ENCODE measurements at regions not wholly inside any gene's neighbourhood (a gene's known extent, or its start where the extent isn't known, plus 50 kb on each side); places are given as distances from the start of the nearest gene placed in this dataset.
A peak's percentile ranks its signal among the peaks of the same experiment; 100 is the strongest.
"Not testable (repeated sequence)": the region's sequence is repeated elsewhere in the genome, so short reads cannot be mapped to it uniquely, and the experiment has no call there.

GRCh38 chr17:30711626-30712507, 112.6 kb downstream of the CRLF3 start:
- DNase-seq = not testable (repeated sequence)

DNA sequence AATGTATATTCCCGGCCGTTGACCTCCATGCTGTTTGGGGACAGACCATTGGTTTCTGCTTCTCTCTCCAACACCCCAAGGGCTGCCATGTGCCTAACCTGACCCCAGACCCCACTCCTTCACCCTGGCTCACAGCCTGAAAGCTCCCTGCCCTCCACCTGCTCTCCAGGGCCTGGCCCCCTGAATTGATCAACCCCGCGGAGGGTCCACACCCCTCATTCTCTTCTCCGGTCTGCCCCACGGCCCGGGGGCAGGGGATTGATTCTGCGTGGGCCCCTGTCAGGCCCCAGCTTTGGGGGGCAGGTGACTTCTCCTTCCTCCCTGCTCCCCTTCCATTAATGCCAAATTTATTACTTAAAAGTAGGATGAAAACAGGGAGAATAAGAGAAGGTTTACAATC, 113.3 kb downstream of the CRLF3 start:
- DNase-seq = not testable (repeated sequence)

DNA sequence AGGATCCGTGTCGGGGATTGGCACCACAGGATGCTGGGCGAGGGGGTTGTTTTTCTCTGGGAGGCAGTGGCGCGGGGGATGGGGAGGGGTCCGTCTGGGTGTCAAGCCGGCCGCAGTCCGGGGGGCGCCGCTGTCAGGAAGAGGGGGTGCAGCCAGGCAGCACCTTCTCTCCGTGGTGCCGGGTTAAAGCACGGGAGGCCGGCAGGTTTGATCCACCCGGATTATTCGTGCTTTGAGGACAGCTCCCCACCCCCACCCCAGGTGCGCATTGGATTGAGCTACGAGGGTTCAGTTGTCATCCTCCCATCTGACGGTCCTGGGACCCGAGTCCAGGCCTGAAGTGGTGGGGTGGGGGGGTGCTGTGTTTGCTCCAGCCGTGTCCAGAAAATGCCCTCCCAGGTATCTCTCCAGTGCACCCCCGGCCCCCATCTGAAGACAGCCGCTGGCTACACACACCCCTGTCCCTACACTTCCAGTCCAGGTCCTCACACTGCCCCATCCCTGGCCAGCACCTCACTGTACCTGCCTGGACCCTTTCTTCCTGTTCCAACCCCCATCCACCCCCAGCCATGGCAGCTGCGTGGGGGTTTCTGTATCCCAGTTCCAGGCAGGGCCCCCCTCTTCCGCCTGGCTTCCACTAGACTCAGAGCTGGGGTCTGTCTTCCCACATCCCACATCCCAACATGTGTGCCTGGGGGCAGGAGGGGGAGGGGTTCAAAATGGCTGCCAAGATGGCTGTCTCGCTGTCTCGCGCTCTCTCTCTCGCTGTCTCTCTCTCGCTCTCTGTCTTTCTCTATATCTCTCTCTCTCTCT, 114.0 kb downstream of the CRLF3 start:
- DNase-seq = not testable (repeated sequence)

- DNase-seq = peak; percentile 42
Observed at GRCh38 chr17:30709561-30710275, 114.8 kb downstream of the CRLF3 start.

DNA sequence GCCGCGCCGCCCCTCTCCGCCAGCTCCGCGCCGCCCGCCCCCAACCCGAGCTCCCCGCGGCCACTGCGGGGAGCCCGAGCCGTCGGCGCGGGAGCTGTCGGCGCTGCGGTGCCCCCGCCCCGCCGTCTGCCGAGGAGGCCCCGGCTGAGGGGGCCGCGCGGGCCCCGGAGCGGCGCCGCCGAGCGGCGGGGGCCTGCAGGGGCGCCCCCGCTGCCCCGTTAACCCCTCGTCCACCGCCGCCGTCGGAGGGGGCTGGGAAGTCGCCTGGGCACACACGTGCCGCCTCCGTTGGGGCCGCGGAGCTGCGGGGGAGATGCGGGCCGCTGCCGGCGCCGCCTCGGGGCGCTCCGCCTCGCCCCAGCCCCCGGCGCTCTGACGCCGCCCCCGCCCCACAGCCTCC, 115.4 kb downstream of the CRLF3 start:
- DNase-seq = peak; percentile 31

DNA sequence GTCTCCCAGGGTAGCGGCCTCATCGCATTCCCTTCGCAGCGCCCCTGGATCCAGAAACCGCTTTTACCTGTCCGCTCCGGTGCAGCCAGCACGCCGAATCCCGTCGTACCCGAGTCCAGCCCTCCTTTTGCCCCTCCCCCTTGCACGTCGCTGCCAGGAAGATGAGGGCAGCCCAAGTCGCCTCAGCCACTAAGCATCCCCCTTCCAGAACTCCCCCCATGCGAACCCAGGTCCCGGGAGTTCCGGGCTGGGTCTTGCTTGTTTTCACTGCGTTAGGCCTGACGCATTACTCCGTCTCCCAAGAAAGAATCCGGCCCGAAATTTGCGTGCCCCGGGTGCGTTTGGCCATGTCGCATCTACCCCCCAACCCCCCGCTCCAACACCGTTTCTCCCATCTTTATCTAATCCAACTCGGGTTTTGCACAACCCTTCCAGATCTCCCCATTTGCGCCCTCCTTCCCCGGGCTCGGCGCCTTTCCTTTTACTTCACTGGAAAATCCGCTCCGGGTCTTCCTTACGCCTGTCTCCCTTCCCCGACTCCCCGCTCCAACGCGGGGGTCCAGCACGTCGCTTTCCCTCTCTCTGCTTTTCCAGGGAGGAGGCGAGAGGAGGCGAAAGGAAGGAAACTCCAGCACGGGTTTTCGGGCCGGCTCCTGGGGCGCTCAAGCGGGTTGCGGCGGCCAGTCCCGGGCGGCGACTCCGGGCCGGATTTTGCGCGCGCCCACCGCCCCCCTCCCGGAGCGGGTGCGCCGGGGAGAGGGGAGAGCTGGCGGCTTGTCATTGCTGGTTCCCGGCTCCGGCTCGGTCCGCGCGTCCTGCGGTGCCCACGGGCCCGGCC, 116.0 kb downstream of the CRLF3 start:
- peak; percentile 77 for DNase-seq

- DNase-seq = peak; percentile 51
Observed at GRCh38 chr17:30707724-30708240, 116.7 kb downstream of the CRLF3 start.

DNA sequence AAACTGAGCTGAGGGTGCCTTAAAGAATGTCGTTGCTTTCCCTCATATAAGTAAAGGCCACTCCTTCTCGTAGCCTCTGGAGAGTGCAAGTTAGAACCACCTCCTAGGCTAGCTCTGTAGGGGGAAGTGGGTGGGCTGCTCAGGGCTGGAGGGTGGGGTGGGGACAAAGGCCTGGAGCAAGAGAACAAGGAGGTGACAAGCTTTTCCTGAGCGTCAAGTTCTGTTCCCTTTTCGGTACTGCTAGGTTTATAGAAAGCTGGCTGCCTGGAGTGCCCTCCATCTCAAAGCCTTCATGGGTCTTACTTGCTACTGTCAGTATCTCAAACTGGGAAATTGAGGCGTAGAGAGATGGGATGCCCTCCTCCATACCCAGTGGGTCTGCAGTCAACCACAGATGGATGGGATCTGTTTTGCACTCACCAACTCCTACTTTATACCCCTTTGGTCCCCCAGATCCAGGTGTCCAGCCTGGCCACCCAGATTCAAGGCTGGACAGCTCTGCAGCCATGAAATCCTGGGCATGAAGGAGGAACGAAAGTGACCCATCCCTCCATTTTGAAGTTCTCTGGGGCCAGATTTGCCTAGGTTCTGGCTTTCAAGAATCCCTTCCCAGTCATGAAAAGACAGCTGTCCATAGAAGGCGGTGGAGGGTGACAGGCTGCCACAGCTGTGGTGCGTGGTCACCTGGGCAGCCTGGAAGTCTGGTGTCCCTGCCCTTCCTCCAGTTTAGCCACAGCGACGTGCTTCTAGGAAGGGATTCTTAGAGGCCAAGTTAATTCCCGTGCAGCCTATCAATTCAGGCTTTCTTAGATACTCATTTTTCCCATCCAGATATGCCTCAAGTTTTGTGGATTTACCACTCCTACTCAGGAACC, 117.8 kb downstream of the CRLF3 start:
- DNase-seq = not testable (repeated sequence)

- DNase-seq = not testable (repeated sequence)
Observed at GRCh38 chr17:30706004-30706403, 118.5 kb downstream of the CRLF3 start.

GRCh38 chr17:30701498-30701989, 122.9 kb downstream of the CRLF3 start:
- DNase-seq = no peak

DNA sequence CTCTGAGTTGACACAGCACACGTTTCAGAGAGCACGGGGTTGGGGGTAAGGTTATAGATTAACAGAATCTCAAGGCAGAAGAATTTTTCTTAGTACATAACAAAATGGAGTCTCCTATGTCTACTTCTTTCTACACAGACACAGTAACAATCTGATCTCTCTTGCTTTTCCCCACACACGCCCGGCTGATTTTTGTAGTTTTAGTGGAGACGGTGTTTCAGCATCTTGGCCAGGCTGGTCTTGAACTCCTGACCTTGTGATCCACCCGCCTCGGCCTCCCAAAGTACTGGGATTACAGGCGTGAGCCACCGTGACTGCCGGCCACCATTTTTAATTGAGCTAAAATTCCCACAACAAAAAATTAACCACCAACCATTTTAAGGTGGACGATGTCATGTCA, 123.7 kb downstream of the CRLF3 start:
- not testable (repeated sequence) for DNase-seq

DNA sequence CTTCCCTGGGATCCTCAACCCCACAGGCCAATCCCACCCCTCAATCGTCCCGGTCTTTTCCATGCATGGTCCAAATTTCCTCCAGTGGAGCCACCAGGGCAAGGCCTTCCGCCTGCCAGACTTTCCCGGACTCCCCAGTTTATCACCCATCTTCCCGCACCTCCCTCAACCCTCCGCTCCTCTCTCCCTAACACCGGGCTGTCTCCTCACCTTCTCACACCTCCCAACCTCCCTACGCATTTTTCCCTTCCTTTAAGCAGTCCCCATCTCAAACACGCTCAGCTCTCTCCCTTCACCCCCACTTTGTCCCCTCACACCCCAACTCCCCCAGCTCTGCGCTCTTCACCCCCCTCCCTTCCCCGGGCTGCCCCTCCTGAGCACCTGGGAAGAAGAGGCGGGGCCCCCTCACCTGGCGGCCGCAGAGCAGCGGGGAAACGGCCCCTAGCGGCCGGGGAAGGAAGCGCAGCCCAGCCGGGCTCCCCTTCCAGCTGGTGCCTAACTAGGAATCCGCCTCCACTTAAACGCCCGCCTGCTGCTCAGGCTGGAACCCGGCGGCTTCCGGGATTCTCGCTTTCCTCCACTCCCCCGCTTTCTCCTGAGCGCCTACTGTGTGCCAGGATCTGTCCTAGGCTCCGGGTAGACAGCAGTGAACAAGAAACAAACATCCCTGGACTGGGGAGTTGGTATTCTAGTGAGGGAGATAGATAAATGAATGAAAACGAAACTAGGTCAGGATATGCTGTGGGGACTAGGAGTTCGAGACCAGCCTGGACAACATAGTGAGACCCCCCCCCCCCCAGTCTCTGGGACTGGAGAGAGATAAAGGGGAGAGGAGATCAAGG, 126.7 kb downstream of the CRLF3 start:
- DNase-seq = peak; percentile 78

- no peak for DNase-seq
Observed at GRCh38 chr17:30696234-30696633, 128.3 kb downstream of the CRLF3 start.

DNA sequence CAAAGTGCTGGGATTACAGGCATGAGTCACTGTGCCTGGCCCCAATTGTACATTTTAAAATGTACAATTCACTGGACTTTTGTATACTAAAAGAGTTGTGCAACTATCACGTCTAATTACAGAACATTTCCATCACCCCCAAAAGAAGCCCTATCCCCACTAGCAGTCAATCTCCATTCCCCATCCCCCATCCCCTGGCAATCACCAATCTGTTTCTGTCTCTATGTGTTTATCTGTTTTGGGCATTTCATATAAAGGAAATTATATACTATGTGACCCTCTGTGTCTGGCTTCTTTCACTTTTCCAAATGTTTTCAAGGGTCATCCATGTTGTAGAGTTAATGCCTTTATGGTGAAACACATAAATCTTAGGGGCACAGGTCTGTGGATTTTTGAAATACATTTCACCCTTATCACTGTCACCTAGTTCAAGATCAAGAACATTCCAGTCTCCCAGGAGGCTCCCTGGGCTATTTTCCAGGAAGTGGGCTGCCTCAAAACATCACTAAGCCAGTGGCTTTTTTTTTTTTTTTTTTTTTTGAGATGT, 129.2 kb downstream of the CRLF3 start:
- DNase-seq = not testable (repeated sequence)

GRCh38 chr17:30693772-30694171, 130.7 kb downstream of the CRLF3 start:
- DNase-seq = peak; percentile 46

GRCh38 chr17:30689266-30690000, 135.1 kb downstream of the CRLF3 start:
- not testable (repeated sequence) for DNase-seq

GRCh38 chr17:30686538-30687479, 137.7 kb downstream of the CRLF3 start:
- not testable (repeated sequence) for DNase-seq

Measured in CD4-positive, alpha-beta T cell treated with Interleukin-21 for 1 hour (primary cell).